ENCODE measurements at regions not wholly inside any gene's neighbourhood (a gene's known extent, or its start where the extent isn't known, plus 50 kb on each side); places are given as distances from the start of the nearest gene placed in this dataset.
"Not testable (repeated sequence)": the region's sequence is repeated elsewhere in the genome, so short reads cannot be mapped to it uniquely, and the experiment has no call there.

- DNase-seq (ENCODE audit: low read depth in 2 of 2) = no peak
Measured at GRCh38 chr6:4677011-4677750, 99.0 kb upstream of the CDYL start.

- DNase-seq (ENCODE audit: low read depth in 2 of 2) = no peak
Measured at GRCh38 chr6:4676016-4676415, 100.2 kb upstream of the CDYL start.

GRCh38 chr6:4675121-4675520 lies 101.1 kb upstream of the CDYL start:
- DNase-seq (ENCODE audit: low read depth in 2 of 2) = no peak

- DNase-seq (ENCODE audit: low read depth in 2 of 2) = no peak
Measured at GRCh38 chr6:4673861-4674260, 102.3 kb upstream of the CDYL start.

DNA sequence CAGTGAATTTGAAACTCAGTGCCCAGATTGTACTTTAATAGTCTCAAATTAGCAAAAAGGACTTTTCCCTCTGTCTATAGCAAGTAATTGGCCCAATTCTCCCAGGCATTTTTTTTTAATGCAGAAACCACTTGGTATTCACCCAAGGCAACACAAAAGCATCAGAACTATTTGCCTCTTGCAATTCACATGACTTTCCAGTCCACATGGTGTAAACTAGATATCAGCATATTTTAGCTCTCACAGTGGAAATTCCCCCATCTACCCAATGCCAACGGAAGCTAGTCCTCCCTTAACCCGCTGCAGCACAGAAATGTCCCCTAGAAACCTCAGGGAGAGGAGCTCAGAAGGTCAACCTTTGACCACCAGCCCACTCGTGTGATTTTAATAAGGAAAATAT lies 103.4 kb upstream of the CDYL start:
- no peak for DNase-seq (ENCODE audit: low read depth in 2 of 2)

- no peak for DNase-seq (ENCODE audit: low read depth in 2 of 2)
Measured at GRCh38 chr6:4671587-4672115, 104.6 kb upstream of the CDYL start.

DNA sequence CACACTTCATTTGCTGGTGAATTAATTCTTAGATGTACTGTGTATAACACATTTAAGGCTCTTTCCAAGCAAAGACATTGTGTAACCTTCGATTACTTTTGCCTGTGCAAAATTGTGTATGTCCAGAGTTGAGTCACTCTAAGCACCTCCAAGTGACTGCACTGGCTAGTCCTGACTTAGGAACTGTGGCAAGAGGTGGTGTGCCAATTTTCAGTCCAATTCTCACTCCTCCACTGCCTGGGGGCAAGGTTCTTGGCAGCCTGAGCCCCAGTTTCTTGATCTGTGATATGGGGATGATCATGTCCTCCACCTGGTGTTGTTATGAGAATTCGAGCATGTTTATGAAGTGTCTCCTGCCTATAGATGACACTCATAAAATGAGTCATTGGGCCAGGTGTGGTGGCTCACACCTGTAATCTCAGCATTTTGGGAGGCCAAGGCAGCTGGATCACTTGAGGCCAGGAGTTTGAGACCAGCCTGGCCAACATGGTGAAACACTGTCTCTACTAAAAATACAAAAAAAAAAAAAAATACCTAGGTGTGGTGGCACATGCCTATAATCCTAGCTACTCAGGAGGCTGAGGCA lies 105.3 kb upstream of the CDYL start:
- no peak for DNase-seq (ENCODE audit: low read depth in 2 of 2)

- no peak for DNase-seq (ENCODE audit: low read depth in 2 of 2)
Measured at GRCh38 chr6:4670290-4670689, 105.9 kb upstream of the CDYL start.

GRCh38 chr6:4668271-4669179 lies 107.7 kb upstream of the CDYL start:
- DNase-seq (ENCODE audit: low read depth in 2 of 2) = no peak

GRCh38 chr6:4667591-4667990 lies 108.6 kb upstream of the CDYL start:
- no peak for DNase-seq (ENCODE audit: low read depth in 2 of 2)

GRCh38 chr6:4666886-4667513 lies 109.2 kb upstream of the CDYL start:
- DNase-seq (ENCODE audit: low read depth in 2 of 2) = no peak

GRCh38 chr6:4665489-4666417 lies 110.5 kb upstream of the CDYL start:
- DNase-seq (ENCODE audit: low read depth in 2 of 2) = no peak

- no peak for DNase-seq (ENCODE audit: low read depth in 2 of 2)
Measured at GRCh38 chr6:4664911-4665310, 111.3 kb upstream of the CDYL start.

- DNase-seq (ENCODE audit: low read depth in 2 of 2) = no peak
Measured at GRCh38 chr6:4664117-4664626, 112.0 kb upstream of the CDYL start.

DNA sequence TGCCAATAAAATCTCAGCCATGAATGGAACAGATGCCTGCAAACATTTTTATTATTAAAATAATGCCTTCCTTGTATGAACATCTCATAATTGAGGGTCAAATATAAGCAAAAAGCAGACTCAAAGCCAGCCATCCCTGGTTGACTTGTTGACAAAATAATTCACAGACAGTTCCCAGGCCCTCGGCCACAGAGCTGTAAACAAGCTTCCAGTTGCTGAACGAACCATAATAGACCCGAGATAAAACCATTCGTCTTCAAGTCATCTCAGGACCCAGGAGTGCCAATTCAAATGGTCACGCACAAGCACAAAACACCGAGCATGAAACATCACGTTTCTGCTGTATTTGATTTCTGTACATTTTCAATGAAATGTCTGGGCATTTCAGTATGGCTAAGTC lies 113.3 kb upstream of the CDYL start:
- DNase-seq (ENCODE audit: low read depth in 2 of 2) = no peak

- no peak for DNase-seq (ENCODE audit: low read depth in 2 of 2)
Measured at GRCh38 chr6:4661391-4661790, 114.8 kb upstream of the CDYL start.

GRCh38 chr6:4660377-4661321 lies 115.6 kb upstream of the CDYL start:
- no peak for DNase-seq (ENCODE audit: low read depth in 2 of 2)

DNA sequence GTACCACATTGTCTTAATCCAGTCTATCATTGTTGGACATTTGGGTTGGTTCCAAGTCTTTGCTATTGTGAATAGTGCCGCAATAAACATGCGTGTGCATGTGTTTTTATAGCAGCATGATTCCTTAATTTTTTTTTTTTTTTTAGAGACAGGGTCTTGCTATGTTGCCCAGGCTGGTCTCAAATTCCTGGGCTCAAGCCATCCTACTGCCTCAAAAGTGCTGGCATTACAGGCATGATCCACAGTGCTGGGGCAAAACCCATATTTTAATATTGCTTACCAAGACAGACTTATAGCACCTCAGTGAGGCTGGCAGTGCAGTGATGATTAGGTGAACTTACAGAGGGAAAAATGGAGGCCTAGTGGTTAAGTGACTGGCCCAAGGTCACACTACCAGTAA lies 116.5 kb upstream of the CDYL start:
- DNase-seq (ENCODE audit: low read depth in 2 of 2) = not testable (repeated sequence)

DNA sequence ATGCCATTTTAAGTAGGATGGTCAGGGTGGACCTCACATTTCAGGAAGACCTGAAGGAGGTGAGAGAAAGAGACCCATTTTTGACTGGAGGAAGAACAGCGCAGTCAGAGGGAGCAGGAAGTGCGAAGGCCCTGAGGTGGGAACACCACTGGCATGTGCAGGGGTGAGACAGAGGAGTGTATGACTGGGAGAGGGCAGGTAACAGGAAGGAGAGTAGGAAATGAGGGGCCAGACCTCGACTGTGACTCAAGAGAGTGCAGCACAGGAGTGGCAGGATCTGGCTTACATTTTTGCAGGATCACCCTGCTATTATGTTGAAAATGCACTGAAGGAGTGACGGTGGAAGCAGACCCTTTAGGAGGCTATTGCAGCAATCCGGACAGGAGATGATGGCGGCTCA lies 117.7 kb upstream of the CDYL start:
- no peak for DNase-seq (ENCODE audit: low read depth in 2 of 2)

DNA sequence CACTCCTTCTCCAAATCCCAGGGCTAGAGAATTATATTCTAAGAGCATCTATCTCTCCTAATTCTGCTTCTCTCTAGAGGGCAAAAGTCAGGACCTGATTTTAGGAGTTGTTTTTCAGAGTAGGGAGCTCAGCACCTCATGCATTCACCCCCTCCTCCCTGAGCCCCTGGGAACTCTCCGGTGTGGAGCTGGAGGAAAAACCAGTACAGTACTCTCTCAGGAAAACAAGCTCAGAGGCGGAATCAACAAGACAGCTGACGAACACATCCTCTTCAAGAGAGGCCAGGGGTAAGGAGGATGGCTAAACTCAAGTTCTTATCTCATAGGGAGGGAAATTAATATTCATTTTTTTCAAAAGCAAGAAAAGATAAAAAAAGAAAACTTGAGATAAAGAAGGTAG lies 120.1 kb upstream of the CDYL start:
- DNase-seq (ENCODE audit: low read depth in 2 of 2) = no peak
